RWPE2 (cell line): ENCODE measurements at regions not wholly inside any gene's neighbourhood (a gene's known extent, or its start where the extent isn't known, plus 50 kb on each side); places are given as distances from the start of the nearest gene placed in this dataset.
A peak's percentile ranks its signal among the peaks of the same experiment; 100 is the strongest.
"Not testable (repeated sequence)": the region's sequence is repeated elsewhere in the genome, so short reads cannot be mapped to it uniquely, and the experiment has no call there.

Source experiments
- ATAC-seq: fragments of 200-7000 bp; cut with Tn5 transposase; 3 replicates; pipeline ENCODE4 v1.9.1; 2021; ENCODE audit warnings: low read depth
- DNase-seq: peaks from one replicate; pipeline ENCODE4 v3.0.0-alpha.2; 2020; ENCODE audit warnings: low spot score
- H3K27ac ChIP-seq: fragments of 450-650 bp; 2 replicates; pipeline ENCODE4 v1.5.1; 2017; ENCODE audit warnings: mild to moderate bottlenecking; ENCODE audit not compliant: poor library complexity, severe bottlenecking
- H3K27me3 ChIP-seq: fragments of 250-450 bp; sonication (Bioruptor Pico); 2 replicates; pipeline ENCODE4 v1.5.1; 2021; ENCODE audit warnings: mild to moderate bottlenecking, moderate library complexity; ENCODE audit not compliant: insufficient read depth, poor library complexity, severe bottlenecking
- H3K36me3 ChIP-seq: fragments of 250-450 bp; sonication (Bioruptor Pico); 2 replicates; pipeline ENCODE4 v1.5.1; 2020; ENCODE audit warnings: low read depth, mild to moderate bottlenecking, moderate library complexity
- H3K4me1 ChIP-seq: fragments of 250-450 bp; sonication (Bioruptor Pico); 2 replicates; pipeline ENCODE4 v1.5.1; 2021; ENCODE audit warnings: mild to moderate bottlenecking, moderate library complexity; ENCODE audit not compliant: insufficient read depth, poor library complexity, severe bottlenecking
- H3K4me3 ChIP-seq: fragments of 250-450 bp; sonication (Bioruptor Pico); 2 replicates; pipeline ENCODE4 v1.5.1; 2021; ENCODE audit warnings: mild to moderate bottlenecking, moderate library complexity; ENCODE audit not compliant: severe bottlenecking
- H3K9me3 ChIP-seq: fragments of 250-450 bp; sonication (Bioruptor Pico); 2 replicates; pipeline ENCODE4 v1.5.1; 2021; ENCODE audit warnings: mild to moderate bottlenecking, moderate library complexity; ENCODE audit not compliant: severe bottlenecking
- CTCF ChIP-seq: fragments of 450-650 bp; IDR thresholded peaks from one replicate; pipeline ENCODE4 v1.5.1; 2017; ENCODE audit warnings: mild to moderate bottlenecking, moderate library complexity; ENCODE audit not compliant: poor library complexity, severe bottlenecking

DNA sequence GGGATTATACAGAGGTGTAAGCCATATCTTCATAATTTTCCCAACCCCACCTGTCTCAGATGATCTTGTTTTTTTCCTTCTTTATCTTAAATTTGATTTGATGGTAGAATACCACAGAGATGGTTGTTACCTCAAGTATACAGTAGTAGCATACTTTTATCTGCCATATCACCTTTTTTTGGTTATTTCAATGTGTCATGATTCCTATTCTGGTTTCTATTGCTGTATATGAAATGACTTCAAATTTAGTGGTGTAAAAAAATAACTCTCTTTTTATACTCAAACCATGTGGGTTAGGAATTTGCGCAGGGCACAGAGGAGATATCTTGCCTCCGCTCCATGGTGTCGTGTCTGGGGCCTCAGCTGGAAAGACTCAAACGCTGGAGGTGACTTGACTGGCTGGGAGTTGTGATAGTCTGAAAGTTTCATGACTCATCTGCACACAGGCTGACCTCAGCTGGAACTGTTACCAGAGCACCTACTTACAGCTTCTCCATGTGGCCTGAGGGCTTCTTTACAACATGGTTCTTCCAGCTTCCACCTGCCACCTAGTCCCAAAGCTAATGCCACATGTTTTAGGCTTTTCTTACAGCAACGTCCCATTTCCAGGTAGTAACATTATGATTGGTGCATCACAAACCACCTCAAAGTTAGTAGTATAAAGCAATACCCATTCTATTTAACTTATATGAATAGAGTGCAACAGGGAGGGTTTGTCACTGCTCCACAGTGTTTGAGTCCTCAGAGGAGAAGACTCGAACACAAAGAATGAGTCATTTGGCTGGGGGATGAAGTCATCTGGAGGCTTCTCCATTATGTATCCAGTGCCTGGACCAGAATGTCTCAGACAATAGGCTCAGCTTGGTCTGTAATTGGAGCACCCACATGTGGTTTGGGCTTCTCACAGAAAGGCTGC is 82.3 kb upstream of the XPO1 start:
- Histone ChIP-seq H3K4me3 (no peak overlapping the region), H3K4me1 (peaks cover 2% of the 10 kb centered on the region), H3K36me3 (no peaks in the 10 kb centered on the region), H3K27ac (no peak overlapping the region), H3K27me3 (no peaks in the 10 kb centered on the region), H3K9me3 (no peaks in the 10 kb centered on the region)
- ATAC-seq (peak; percentile 79), DNase-seq (no peak)
- no peak for TF ChIP-seq CTCF

DNA sequence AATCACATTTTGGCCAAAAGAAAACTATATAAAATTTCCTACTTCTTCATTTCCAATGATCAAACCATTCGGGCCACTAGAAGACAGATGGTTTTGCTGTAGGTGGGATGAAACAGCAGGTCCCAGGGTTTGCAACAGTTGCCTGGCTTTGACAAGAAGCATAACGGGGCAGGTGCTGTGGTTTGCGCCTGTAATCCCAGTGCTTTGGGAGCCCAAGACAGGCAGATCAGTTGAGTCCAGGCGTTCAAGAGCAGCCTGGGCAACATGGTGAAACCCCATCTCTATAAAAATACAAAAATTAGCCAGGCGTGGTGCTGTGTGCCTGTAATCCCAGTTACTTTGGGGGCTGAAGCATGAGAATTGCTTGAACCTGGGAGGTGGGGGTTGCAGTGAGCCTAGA is 81.4 kb upstream of the XPO1 start:
- TF ChIP-seq CTCF = no peak
- DNase-seq = no peak
- ATAC-seq = no peak
- Histone ChIP-seq H3K36me3 (no peaks in the 10 kb centered on the region), H3K27ac (no peak overlapping the region), H3K27me3 (no peaks in the 10 kb centered on the region), H3K4me3 (no peak overlapping the region), H3K4me1 (peaks cover 2% of the 10 kb centered on the region), H3K9me3 (no peaks in the 10 kb centered on the region)

- no peak for TF ChIP-seq CTCF
These were observed 79.5 kb upstream of the XPO1 start for GRCh38 chr2:61617610-61618009.

GRCh38 chr2:61605245-61605644 is 67.1 kb upstream of the XPO1 start:
- H3K36me3 ChIP-seq = no peaks in the 10 kb centered on the region
- no peak overlapping the region for H3K27ac ChIP-seq
- no peaks in the 10 kb centered on the region for H3K9me3 ChIP-seq
- no peak overlapping the region for H3K4me3 ChIP-seq
- no peak for DNase-seq
- no peak for TF ChIP-seq CTCF
- no peaks in the 10 kb centered on the region for H3K27me3 ChIP-seq
- H3K4me1 ChIP-seq = no peaks in the 10 kb centered on the region
- no peak for ATAC-seq

More at GRCh38 chr2:61617610-61618009, 79.5 kb upstream of the XPO1 start:
- DNase-seq = no peak
- Histone ChIP-seq H3K9me3 (no peaks in the 10 kb centered on the region), H3K4me3 (no peak overlapping the region), H3K27me3 (no peaks in the 10 kb centered on the region), H3K36me3 (no peaks in the 10 kb centered on the region), H3K4me1 (peaks cover 2% of the 10 kb centered on the region), H3K27ac (no peak overlapping the region)
- no peak for ATAC-seq

DNA sequence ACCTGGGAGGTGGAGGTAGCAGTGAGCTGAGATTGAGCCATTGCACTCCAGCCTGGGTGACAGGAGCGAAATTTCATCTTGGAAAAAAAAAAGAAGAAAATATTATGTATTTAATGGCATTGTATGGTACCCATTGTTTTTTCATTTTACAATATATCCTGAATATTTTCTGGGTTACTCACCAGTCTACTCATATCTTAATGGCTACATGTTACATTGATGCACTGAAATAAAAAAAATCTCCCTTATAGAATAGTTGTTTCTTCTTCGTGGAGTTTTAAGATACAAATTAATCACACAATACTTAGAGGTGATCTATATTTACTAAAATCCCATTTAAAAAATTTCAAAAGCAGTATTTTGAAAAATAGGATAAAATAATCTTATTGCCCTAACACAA is 66.3 kb upstream of the XPO1 start:
- ATAC-seq (no peak), DNase-seq (no peak)
- Histone ChIP-seq H3K4me1 (no peaks in the 10 kb centered on the region), H3K27me3 (no peaks in the 10 kb centered on the region), H3K4me3 (no peak overlapping the region), H3K9me3 (no peaks in the 10 kb centered on the region), H3K36me3 (no peaks in the 10 kb centered on the region), H3K27ac (no peak overlapping the region)
- no peak for TF ChIP-seq CTCF

DNA sequence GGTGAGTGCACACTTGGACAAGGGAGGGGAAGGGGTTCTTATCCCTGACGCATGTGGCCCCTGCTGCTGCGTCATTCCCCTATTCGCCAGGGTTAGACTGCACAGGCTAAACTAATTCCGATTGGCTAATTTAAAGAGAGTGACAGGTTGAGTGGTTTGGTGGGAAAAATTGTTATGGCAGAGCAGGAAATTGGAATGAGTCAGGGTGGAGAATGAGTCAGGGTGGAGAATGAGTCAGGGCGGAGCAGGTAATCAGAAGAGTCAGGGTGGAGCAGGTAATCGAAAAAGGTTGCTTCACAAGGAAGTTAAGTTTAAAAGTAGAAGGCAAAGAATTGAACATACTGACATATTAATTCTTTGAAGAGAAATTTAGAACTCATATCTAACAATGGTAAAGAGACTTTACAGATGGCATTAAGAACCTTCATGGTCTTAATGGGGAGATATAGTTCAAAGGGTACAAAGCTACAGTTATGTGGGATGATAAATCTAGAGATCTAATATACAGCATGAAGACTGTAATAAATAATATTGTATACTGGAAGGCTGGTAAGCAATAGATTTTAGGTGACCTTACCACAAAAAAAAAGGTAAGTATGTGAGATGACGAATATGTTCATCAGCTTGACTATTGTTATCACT is 60.5 kb upstream of the XPO1 start:
- not testable (repeated sequence) for H3K4me1 ChIP-seq, H3K9me3 ChIP-seq, DNase-seq, H3K27me3 ChIP-seq, H3K36me3 ChIP-seq, H3K4me3 ChIP-seq
- peak overlapping the region; percentile 14 for H3K27ac ChIP-seq
- peak; percentile 48; the same call in 1 of the 3 replicates for ATAC-seq
